Activated naive CD4-positive, alpha-beta T cell treated with anti-CD3 and anti-CD28 coated beads, Interleukin-2, amount 10 ng/mL, durations not matched to agents 7 days and 5 days (primary cell): ENCODE measurements at regions not wholly inside any gene's neighbourhood (a gene's known extent, or its start where the extent isn't known, plus 50 kb on each side); places are given as distances from the start of the nearest gene placed in this dataset.

ENCODE experiments used
- CTCF ChIA-PET: fragments of 350-600 bp; sonication (Branson Sonifier 250); formaldehyde crosslinking; loops from one replicate; lab custom pipeline; 2021; ENCODE audit warnings: antibody characterized with exemption; lab: Charles Lee
- DNase-seq: peaks from one replicate; pipeline ENCODE4 v3.0.0-alpha.2; 2020
- H3K27ac Mint-ChIP-seq: one replicate; pipeline ENCODE4 v1.8.0; 2021; ENCODE audit warnings: mild to moderate bottlenecking, moderate library complexity, mixed read lengths
- H3K27me3 Mint-ChIP-seq: one replicate; pipeline ENCODE4 v1.8.0; 2021; ENCODE audit warnings: mild to moderate bottlenecking, mixed read lengths
- H3K36me3 Mint-ChIP-seq: one replicate; pipeline ENCODE4 v1.8.0; 2021; ENCODE audit warnings: mixed read lengths
- H3K4me1 Mint-ChIP-seq: one replicate; pipeline ENCODE4 v1.8.0; 2021; ENCODE audit warnings: mixed read lengths
- H3K4me3 Mint-ChIP-seq: one replicate; pipeline ENCODE4 v1.8.0; 2021; ENCODE audit warnings: mild to moderate bottlenecking, moderate library complexity, mixed read lengths
- H3K9me3 Mint-ChIP-seq: one replicate; pipeline ENCODE4 v1.8.0; 2021; ENCODE audit warnings: mixed read lengths

DNA sequence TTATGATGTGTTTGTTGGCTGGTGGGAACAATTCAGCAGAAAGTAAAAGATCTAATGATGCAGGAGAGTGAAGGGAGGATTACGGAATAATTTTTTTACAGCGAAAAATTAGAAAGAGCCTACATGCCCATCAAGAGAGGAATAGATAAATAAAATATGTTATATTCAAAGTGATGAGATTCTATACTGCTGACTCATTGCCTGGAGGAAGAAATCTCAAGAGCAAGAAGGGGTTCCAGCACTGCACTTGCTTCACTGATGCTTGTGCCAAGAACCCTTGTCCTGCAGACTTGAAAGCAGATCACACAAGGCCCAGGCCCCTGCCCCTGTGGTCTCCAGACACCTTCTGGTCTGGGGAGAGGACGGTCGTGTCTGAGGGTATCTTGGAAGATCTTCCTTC, 295.1 kb upstream of the POU3F1 start:
- no peaks in the 10 kb centered on the region for H3K9me3 Mint-ChIP-seq
- no peaks in the 10 kb centered on the region for H3K4me1 Mint-ChIP-seq
- no peak overlapping the region for H3K27ac Mint-ChIP-seq
- H3K4me3 Mint-ChIP-seq: no peak overlapping the region
- no peak for DNase-seq
- no peaks in the 10 kb centered on the region for H3K36me3 Mint-ChIP-seq
- CTCF ChIA-PET: no interaction called here
- peaks cover 39% of the 10 kb centered on the region for H3K27me3 Mint-ChIP-seq

DNA sequence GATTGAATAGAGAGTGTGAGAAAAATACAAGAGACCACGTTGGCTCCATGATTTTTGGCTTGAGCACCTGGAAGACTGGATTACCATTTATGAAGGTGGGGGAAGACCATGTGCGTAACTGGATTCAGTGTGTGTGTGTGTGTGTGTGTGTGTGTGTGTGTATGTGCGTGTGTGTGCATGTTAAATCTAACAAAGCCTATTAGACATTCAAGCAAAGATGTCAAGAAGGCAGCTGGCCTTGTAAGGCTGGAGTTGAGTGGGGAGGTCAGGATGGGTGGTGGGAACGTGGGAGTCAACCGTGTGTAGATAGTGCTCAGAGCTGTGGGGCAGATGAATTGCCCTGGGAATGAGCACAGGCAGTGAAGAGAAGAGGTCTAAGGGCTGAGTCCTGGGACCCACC, 293.8 kb upstream of the POU3F1 start:
- Mint-ChIP-seq H3K4me1 (no peaks in the 10 kb centered on the region), H3K36me3 (no peaks in the 10 kb centered on the region), H3K27me3 (peaks cover 30% of the 10 kb centered on the region), H3K9me3 (no peaks in the 10 kb centered on the region), H3K27ac (no peak overlapping the region), H3K4me3 (no peak overlapping the region)
- DNase-seq: no peak
- CTCF ChIA-PET: no interaction called here

DNA sequence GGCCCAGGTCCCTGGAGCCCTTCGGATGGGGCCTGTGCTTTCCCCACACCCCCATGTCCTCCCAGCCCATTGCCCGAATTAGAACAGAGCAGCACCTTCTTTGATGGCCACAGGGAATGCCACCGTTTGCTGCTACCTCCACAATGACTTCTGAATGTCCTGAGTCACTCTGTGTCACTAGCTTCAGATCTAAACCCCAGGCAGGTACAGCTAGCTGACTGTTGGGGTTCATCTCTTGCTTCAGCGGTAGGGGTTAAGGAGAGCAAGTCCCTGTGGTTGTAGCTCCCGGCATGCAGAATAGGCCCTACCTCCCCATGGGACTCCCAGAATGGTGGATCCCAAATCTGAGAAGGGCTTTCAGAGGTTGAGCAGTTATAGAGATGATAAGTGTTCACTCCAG, 291.1 kb upstream of the POU3F1 start:
- CTCF ChIA-PET: no interaction called here
- Mint-ChIP-seq H3K4me3 (no peak overlapping the region), H3K36me3 (no peaks in the 10 kb centered on the region), H3K27me3 (peaks cover 37% of the 10 kb centered on the region), H3K27ac (no peak overlapping the region), H3K9me3 (no peaks in the 10 kb centered on the region), H3K4me1 (no peaks in the 10 kb centered on the region)
- no peak for DNase-seq

DNA sequence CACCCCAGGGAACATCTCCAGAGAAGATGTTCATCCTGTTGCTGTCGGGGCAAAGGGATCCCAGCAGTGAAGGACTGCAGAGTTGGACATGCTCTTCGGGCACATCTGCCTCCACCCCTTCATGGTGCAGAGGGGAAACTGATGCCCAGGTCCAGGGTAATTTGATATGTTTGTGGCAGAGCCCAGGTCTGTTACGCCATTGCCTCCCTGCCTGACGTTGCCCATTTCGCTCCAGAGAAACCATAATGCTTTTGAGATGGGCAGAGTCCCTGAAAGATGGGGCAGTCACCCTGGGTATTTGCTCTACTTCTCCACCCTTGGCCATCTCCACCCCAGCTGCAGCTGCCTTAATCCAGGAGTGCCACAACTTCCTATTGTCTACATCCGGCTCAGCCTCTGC, 290.4 kb upstream of the POU3F1 start:
- no peaks in the 10 kb centered on the region for H3K4me1 Mint-ChIP-seq
- no peaks in the 10 kb centered on the region for H3K36me3 Mint-ChIP-seq
- no peak overlapping the region for H3K4me3 Mint-ChIP-seq
- DNase-seq: no peak
- no peak overlapping the region for H3K27ac Mint-ChIP-seq
- H3K27me3 Mint-ChIP-seq: peaks cover 37% of the 10 kb centered on the region
- H3K9me3 Mint-ChIP-seq: no peaks in the 10 kb centered on the region
- CTCF ChIA-PET: no interaction called here

DNA sequence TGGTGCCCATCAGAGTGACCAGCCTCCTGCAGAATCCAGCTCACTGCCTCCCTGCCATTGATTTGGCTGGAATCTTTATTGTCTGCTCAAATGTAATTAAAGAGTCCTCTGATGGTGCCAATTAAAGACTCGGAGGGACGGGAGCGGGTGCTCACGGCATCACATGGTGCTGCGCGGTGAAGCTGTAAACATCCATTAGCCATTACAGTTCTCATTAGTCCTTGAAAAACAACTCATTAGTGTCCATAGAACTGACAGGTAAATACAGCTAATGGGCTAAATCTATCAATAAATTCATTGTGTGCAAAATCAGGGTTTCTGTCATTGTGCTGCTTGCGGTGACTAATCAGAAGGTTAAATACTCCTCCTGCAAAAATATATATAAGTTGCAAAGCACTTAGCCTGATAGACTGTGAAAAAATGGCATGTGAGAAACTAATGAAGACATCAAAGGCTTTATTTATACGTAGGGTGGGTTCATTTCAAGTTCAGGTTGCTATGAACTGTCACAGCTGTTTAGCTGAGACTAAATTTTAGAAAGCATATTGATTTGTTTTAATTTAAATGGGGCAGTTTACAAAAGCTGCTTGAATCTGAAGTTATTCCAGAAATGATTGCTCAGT, 289.8 kb upstream of the POU3F1 start:
- no peaks in the 10 kb centered on the region for H3K9me3 Mint-ChIP-seq
- H3K4me3 Mint-ChIP-seq: no peak overlapping the region
- no peaks in the 10 kb centered on the region for H3K4me1 Mint-ChIP-seq
- H3K36me3 Mint-ChIP-seq: no peaks in the 10 kb centered on the region
- peaks cover 37% of the 10 kb centered on the region for H3K27me3 Mint-ChIP-seq
- CTCF ChIA-PET: no interaction called here
- DNase-seq: no peak
- H3K27ac Mint-ChIP-seq: no peak overlapping the region

DNA sequence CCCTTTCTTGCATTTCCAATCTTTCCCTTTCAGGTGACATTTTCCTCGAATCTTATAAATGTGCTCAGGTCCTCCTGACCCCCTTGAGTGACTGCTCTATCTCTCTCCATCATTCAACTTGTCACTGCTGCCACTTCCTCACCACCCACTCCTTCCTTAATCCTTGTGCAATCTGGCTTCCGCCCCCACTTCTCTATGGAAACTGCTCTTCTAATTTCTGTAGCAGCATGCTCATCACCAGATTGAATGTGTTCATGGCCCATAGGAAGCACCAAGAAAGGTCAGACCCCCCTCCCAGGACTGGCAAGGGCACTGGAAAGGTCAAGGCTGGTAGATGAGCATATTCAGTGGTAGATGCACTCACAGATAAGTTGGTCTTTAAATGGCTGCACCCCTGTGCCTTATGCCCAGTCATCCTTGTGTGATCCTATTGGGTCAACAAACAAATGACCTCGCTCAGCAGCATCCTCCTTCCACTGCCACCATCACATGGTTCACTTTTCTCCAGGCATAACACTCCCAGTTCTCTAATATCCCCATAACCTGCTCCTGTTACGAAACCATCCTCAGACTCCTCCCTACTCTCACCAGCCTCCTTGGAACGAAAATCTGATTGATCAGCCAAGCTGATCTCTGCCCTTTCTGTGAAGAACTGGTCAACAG, 288.5 kb upstream of the POU3F1 start:
- H3K4me1 Mint-ChIP-seq: no peaks in the 10 kb centered on the region
- peaks cover 28% of the 10 kb centered on the region for H3K27me3 Mint-ChIP-seq
- no peak overlapping the region for H3K27ac Mint-ChIP-seq
- H3K9me3 Mint-ChIP-seq: no peaks in the 10 kb centered on the region
- no peaks in the 10 kb centered on the region for H3K36me3 Mint-ChIP-seq
- no peak for DNase-seq
- CTCF ChIA-PET: no interaction called here
- H3K4me3 Mint-ChIP-seq: no peak overlapping the region

DNA sequence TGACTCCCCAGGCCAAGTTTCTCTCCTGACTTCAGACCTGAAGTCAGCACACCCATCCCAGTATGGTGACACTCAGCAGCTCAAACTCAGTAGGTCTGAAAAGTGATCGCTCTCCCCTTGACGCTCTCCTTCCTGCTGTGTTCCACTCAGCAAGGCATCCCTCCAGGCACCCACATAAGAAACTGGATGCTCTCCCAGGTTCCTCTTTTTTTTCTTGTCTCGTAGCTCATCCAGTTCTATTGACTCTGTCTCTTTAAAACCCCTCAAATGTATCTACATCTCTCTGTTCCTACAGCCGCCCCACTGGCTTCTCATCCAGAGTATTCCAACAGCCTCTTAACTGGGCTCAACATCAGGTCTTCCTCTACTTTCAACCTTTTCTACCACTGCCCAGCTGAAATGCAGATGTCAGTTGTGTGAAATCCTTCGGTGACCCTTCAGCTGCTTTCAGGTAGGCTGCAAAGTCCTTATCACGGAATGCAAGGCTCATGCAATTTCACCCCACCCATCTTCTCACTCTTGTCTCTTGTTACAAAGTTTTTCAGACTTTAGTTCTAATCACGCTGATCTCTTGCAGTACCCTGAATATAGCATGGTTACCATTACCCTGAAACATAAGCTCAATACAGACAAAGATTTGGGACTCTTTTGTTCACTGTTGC, 286.2 kb upstream of the POU3F1 start:
- H3K4me1 Mint-ChIP-seq: no peaks in the 10 kb centered on the region
- no peaks in the 10 kb centered on the region for H3K36me3 Mint-ChIP-seq
- CTCF ChIA-PET: no interaction called here
- H3K4me3 Mint-ChIP-seq: no peak overlapping the region
- peaks cover 28% of the 10 kb centered on the region for H3K27me3 Mint-ChIP-seq
- no peak overlapping the region for H3K27ac Mint-ChIP-seq
- DNase-seq: no peak
- H3K9me3 Mint-ChIP-seq: no peaks in the 10 kb centered on the region

DNA sequence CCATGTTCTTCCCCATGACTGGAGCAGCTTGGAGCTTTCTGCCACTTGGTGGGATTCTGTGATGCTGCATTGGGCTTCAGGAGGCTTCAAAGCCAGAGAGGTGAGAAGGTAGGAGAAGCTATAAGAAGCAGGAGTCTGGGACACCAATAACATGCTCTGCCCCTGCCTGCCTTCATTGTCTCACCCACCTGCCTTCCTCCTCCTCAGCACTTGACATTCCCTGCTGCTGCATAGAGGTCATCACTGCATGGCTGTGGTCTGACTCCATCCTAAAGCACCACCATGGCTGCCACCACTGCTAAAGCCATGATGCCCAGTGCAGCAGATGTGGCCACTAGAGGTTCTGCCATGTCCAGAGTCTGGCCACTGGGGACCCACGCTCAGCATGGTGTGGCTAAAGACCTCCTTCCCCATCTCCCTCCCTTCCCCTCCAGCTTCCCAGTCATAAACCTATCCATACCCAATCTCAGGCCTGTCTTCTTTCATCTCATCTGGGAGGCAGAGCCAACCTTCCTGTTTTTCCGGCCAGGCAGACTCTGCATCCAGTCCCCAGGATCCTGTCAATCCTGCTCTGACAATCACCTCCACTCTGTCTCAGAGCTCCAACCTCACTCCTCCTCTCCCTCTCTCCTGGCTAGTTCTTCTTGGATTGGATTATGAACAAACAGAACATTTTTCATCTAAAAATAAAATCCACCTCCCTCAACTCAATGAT, 285.1 kb upstream of the POU3F1 start:
- Mint-ChIP-seq H3K27me3 (peaks cover 28% of the 10 kb centered on the region), H3K9me3 (no peaks in the 10 kb centered on the region), H3K27ac (no peak overlapping the region), H3K36me3 (no peaks in the 10 kb centered on the region), H3K4me3 (no peak overlapping the region), H3K4me1 (no peaks in the 10 kb centered on the region)
- CTCF ChIA-PET: no interaction called here
- DNase-seq: no peak

DNA sequence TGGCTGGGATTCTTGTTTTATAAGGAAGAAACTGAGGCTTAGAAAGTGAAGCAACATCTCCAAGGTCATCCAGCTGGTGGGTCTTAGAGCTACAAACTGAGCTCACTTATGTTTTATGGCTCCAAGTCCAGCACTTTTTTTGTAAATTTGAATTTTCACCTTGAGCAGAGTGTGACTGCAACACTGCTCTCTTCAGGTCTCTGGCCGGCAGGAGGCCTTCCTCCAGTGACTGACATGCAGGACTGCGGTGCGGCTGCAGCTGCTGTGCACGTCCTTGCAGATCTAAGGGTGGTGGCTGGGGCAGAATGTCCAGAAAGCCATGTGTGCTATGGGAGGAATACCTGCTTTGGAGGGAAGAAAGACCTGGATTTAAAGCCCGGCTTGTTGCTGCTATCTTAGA, 284.2 kb upstream of the POU3F1 start:
- H3K4me1 Mint-ChIP-seq: no peaks in the 10 kb centered on the region
- H3K36me3 Mint-ChIP-seq: no peaks in the 10 kb centered on the region
- DNase-seq: no peak
- no peak overlapping the region for H3K4me3 Mint-ChIP-seq
- H3K27ac Mint-ChIP-seq: no peak overlapping the region
- CTCF ChIA-PET: interaction anchor here (0.6 kb wide), 1 partner anchor 512 kb away, joined by 4 read pairs; no protein-coding TSS in a partner anchor
- H3K9me3 Mint-ChIP-seq: no peaks in the 10 kb centered on the region
- H3K27me3 Mint-ChIP-seq: peaks cover 28% of the 10 kb centered on the region

DNA sequence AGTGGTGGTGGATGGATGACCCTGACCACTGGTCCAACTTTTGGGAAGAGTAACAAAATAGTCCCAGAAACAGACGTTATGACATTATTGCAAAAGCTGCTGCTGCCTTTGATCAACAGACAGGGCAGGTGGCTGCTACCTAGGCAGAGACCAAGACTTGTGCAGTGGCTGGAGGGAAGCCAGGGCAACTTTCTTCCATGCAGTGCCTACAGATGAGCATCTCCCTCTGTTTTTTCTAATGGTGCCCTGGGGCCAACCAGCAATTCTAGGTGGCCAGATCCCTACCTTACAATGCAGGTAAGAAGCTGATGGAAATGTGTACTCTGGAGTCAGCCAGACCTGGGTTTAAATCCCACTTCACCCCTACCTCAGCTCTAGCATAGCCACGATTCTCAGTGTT, 283.1 kb upstream of the POU3F1 start:
- H3K27me3 Mint-ChIP-seq: peaks cover 20% of the 10 kb centered on the region
- no peaks in the 10 kb centered on the region for H3K9me3 Mint-ChIP-seq
- H3K4me1 Mint-ChIP-seq: no peaks in the 10 kb centered on the region
- H3K4me3 Mint-ChIP-seq: no peak overlapping the region
- no peaks in the 10 kb centered on the region for H3K36me3 Mint-ChIP-seq
- CTCF ChIA-PET: no interaction called here
- DNase-seq: no peak
- no peak overlapping the region for H3K27ac Mint-ChIP-seq

DNA sequence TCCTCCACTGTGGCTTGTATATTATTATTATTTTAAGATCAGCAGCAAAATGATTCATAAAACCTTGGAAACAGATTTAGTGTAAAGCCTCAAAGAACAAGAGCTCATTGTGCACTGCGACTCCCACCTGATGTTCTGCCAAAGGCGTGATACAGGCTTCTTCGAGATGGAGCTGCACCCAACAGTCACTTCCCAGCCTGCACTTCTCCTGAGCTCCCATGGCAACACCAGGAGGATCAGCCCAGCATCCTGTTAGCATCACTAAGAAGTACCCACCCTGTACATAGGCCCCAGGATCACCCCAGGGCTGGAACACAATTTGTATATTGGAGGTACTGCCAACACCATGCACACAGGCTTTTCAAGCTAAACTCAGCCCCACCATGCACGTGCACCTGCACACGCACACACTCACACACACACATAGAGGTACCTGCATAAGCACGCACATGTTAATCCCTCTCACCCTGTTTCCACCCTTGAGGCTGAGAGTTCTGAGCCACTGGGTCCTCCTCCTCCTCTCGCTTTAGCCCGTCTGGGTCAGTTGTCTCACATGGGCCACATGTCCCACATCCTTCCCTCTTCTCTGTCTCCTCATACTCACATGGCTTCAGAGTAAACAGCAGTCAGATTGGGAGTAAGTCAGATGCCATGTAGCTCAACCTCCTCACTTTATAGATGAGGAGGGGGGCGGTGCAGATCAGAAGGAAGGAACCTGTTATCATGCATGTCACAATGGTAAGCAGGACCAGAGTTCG, 281.9 kb upstream of the POU3F1 start:
- CTCF ChIA-PET: no interaction called here
- Mint-ChIP-seq H3K27ac (no peak overlapping the region), H3K4me3 (no peak overlapping the region), H3K4me1 (no peaks in the 10 kb centered on the region), H3K9me3 (no peaks in the 10 kb centered on the region), H3K36me3 (no peaks in the 10 kb centered on the region), H3K27me3 (peaks cover 15% of the 10 kb centered on the region)
- DNase-seq: no peak

DNA sequence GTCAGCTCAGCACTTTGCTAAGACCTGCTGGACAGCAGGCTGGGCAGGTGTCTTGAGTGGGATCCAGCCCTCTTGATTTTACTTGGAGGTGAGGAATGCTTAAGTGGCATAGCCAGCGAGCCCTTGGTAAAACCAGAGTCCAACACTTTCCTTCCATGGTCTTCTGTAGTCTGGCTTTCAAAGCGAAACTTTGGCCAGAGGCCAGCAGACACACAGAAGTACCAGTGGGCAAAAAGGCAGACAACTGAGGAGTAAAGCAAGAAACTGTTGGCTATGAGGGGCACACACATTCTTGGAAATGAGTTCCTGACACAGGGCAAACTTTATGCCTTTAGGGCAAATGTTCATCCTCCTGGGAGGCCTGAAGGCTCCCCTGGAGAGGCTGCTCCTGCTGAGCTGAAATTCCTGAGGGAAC, 281.0 kb upstream of the POU3F1 start:
- Mint-ChIP-seq H3K4me3 (no peak overlapping the region), H3K27ac (no peak overlapping the region), H3K27me3 (peaks cover 21% of the 10 kb centered on the region), H3K36me3 (no peaks in the 10 kb centered on the region), H3K9me3 (no peaks in the 10 kb centered on the region), H3K4me1 (no peaks in the 10 kb centered on the region)
- CTCF ChIA-PET: interaction anchor here (1.2 kb wide), 1 partner anchor 65 kb away, joined by 3 read pairs; no protein-coding TSS in a partner anchor
- DNase-seq: no peak

DNA sequence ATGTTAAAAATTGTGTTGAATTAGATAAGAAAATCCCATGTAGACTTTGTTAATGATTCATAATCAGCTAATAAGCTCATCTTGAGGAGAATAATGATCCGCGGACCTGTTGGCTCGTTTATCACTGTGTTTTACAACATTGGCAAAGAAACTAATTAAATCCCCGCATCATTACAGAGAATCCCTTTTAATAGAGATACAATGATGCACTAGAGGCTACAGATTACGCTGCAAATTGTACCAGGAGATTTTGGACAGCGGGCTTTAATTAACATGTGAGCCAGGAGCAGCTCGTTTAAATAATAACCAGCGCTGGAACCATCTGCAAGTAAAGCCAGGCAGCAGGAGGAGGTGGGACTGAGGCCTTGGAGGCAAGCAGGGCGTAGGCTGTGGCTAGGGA, 280.3 kb upstream of the POU3F1 start:
- H3K27ac Mint-ChIP-seq: no peak overlapping the region
- CTCF ChIA-PET: interaction anchor here (1.2 kb wide), 1 partner anchor 66 kb away, joined by 3 read pairs; no protein-coding TSS in a partner anchor
- no peak for DNase-seq
- no peaks in the 10 kb centered on the region for H3K36me3 Mint-ChIP-seq
- peaks cover 22% of the 10 kb centered on the region for H3K27me3 Mint-ChIP-seq
- H3K9me3 Mint-ChIP-seq: no peaks in the 10 kb centered on the region
- H3K4me3 Mint-ChIP-seq: no peak overlapping the region
- no peaks in the 10 kb centered on the region for H3K4me1 Mint-ChIP-seq

DNA sequence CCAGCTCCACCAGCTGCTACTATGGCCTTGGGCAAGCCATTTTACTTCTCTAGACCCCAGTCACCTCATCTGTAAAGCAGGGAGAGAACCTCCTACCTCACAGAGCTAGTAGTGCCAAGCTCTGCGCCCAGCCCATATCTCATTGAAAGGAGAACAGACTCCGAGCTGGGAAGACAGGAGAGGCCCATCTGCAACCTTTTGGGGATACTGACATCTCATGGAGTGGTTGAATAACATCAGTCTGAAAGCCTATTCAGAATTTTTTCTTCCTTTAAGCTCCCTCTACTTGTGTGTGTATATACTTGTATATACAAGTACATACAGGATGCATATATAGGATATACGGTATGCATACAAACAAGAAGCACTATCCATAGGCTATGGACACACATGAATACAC, 279.5 kb upstream of the POU3F1 start:
- Mint-ChIP-seq H3K4me1 (no peaks in the 10 kb centered on the region), H3K36me3 (no peaks in the 10 kb centered on the region), H3K27ac (no peak overlapping the region), H3K4me3 (no peak overlapping the region), H3K27me3 (peaks cover 24% of the 10 kb centered on the region), H3K9me3 (no peaks in the 10 kb centered on the region)
- no peak for DNase-seq
- CTCF ChIA-PET: interaction anchor here (1.2 kb wide), 1 partner anchor 9 kb away, joined by 3 read pairs; no protein-coding TSS in a partner anchor
